Transverse colon (tissue), 3 donors: ENCODE measurements at regions not wholly inside any gene's neighbourhood (a gene's known extent, or its start where the extent isn't known, plus 50 kb on each side); places are given as distances from the start of the nearest gene placed in this dataset.
"Not testable (repeated sequence)": the region's sequence is repeated elsewhere in the genome, so short reads cannot be mapped to it uniquely, and the experiment has no call there.

Experiments
- EP300 ChIP-seq: sonication (generic); formaldehyde crosslinking; IDR thresholded peaks from one replicate; pipeline ENCODE4 v1.6.1; 2017; ENCODE audit warnings: antibody characterized with exemption, low read depth
- POLR2A ChIP-seq: fragments of 450-650 bp; IDR thresholded peaks from one replicate; pipeline ENCODE4 v1.6.1; 2016; ENCODE audit warnings: antibody characterized with exemption, mild to moderate bottlenecking, moderate library complexity
- TF ChIP-seq, protein P1 (sequence below), 5 experiments: fragments of 200-600 bp in 3 of 5; fragments of 450-650 bp in 2 of 5; sonication (generic) in 3 of 5; IDR thresholded peaks; 1 replicate in 2 of 5; 2 replicates in 3 of 5; pipeline ENCODE4 v1.5.1; 2016 to 2017; ENCODE audit warnings: antibody characterized with exemption in 5 of 5, inconsistent platforms in 3 of 5, mild to moderate bottlenecking in 2 of 5, moderate library complexity in 1 of 5

DNA sequence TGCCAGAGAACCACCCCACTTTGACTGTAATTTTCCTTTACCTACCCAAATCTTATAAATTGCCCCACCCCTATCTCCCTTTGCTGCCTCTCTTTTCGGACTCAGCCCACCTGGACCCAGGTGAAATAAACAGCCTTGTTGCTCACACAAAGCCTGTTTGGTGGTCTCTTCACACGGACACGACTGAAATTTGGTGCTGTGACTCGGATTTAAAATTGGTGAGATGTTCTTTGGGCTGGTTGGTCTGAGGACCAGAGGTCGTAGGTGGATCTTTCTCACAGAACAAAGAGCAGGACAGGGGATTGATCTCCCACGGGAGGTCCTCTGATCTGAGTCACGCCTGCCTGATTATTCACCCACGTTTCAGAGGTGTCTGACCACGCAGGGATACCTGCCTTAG lies 328.6 kb upstream of the KCNMB2 start:
- TF ChIP-seq, protein P1, sequence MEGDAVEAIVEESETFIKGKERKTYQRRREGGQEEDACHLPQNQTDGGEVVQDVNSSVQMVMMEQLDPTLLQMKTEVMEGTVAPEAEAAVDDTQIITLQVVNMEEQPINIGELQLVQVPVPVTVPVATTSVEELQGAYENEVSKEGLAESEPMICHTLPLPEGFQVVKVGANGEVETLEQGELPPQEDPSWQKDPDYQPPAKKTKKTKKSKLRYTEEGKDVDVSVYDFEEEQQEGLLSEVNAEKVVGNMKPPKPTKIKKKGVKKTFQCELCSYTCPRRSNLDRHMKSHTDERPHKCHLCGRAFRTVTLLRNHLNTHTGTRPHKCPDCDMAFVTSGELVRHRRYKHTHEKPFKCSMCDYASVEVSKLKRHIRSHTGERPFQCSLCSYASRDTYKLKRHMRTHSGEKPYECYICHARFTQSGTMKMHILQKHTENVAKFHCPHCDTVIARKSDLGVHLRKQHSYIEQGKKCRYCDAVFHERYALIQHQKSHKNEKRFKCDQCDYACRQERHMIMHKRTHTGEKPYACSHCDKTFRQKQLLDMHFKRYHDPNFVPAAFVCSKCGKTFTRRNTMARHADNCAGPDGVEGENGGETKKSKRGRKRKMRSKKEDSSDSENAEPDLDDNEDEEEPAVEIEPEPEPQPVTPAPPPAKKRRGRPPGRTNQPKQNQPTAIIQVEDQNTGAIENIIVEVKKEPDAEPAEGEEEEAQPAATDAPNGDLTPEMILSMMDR (IDR thresholded peaks at IDR 0.05) = not testable (repeated sequence)
- not testable (repeated sequence) for TF ChIP-seq POLR2A, EP300
